PC-3 (cell line): ENCODE measurements at regions not wholly inside any gene's neighbourhood (a gene's known extent, or its start where the extent isn't known, plus 50 kb on each side); places are given as distances from the start of the nearest gene placed in this dataset.

ENCODE experiments used
- ATAC-seq: fragments of 200-7000 bp; cut with Tn5 transposase; 2 replicates; pipeline ENCODE4 v1.9.1; 2020; ENCODE audit warnings: mild to moderate bottlenecking, moderate library complexity
- BruUV-seq: library from RNA; stranded (reverse); fragments of 400-500 nt; replicated peaks from 2 replicates; lab custom pipeline; 2021; lab: Mats Ljungman, UMichigan
- CTCF ChIA-PET: fragments of 300-600 bp; sonication (Branson Sonifier 250); formaldehyde crosslinking; loops from one replicate; lab custom pipeline; 2022; ENCODE audit warnings: antibody characterized with exemption; lab: Charles Lee
- POLR2A ChIA-PET: fragments of 300-600 bp; sonication (Branson Sonifier 250); formaldehyde crosslinking; loops from one replicate; lab custom pipeline; 2022; ENCODE audit warnings: antibody characterized with exemption; ENCODE audit not compliant: unreplicated experiment; lab: Charles Lee
- DNase-seq: peaks from one replicate; pipeline ENCODE4 v3.0.0-alpha.2; 2015
- H2AFZ ChIP-seq: fragments of 300-600 bp; sonication (generic); 2 replicates; pipeline ENCODE4 v1.6.0; 2016; ENCODE audit warnings: antibody characterized with exemption, low read length
- H3F3A ChIP-seq: fragments of 300-600 bp; sonication (generic); one replicate; pipeline ENCODE4 v1.6.0; 2017; ENCODE audit warnings: antibody characterized with exemption, low read length, control low read depth, mild to moderate bottlenecking; ENCODE audit not compliant: unreplicated experiment
- H3K27ac ChIP-seq: fragments of 300-600 bp; sonication (generic); 2 replicates; pipeline ENCODE4 v1.5.1; 2016; ENCODE audit warnings: mild to moderate bottlenecking, low read length
- H3K27me3 ChIP-seq: fragments of 300-600 bp; sonication (generic); 2 replicates; pipeline ENCODE4 v1.6.1; 2016; ENCODE audit warnings: low read length, mixed read lengths
- H3K36me3 ChIP-seq: fragments of 300-600 bp; sonication (generic); 2 replicates; pipeline ENCODE4 v1.6.1; 2016; ENCODE audit warnings: low read depth, mixed run types, low read length, mixed read lengths
- H3K4me1 ChIP-seq: fragments of 300-600 bp; sonication (generic); 2 replicates; pipeline ENCODE4 v1.5.1; 2016; ENCODE audit warnings: low read length; ENCODE audit not compliant: insufficient read depth
- H3K4me2 ChIP-seq: fragments of 300-600 bp; sonication (generic); 2 replicates; pipeline ENCODE4 v1.6.0; 2016; ENCODE audit warnings: low read length
- H3K4me3 ChIP-seq: fragments of 300-600 bp; sonication (generic); 2 replicates; pipeline ENCODE4 v1.5.1; 2016; ENCODE audit warnings: mild to moderate bottlenecking, low read length, mixed read lengths
- H3K79me2 ChIP-seq: fragments of 300-600 bp; sonication (generic); 2 replicates; pipeline ENCODE4 v1.6.1; 2017; ENCODE audit warnings: low read length, mixed read lengths
- H3K9ac ChIP-seq: fragments of 300-600 bp; sonication (generic); 2 replicates; pipeline ENCODE4 v1.6.0; 2016; ENCODE audit warnings: mild to moderate bottlenecking, low read length
- H3K9me2 ChIP-seq: fragments of 300-600 bp; sonication (generic); replicated peaks from 2 replicates; pipeline ENCODE4 v1.6.1; 2016; ENCODE audit warnings: mixed run types, low read length, mixed read lengths
- H3K9me3 ChIP-seq: fragments of 300-600 bp; sonication (generic); 2 replicates; pipeline ENCODE4 v1.6.1; 2016; ENCODE audit warnings: low read length, mixed read lengths
- H4K20me1 ChIP-seq: fragments of 300-600 bp; sonication (generic); 2 replicates; pipeline ENCODE4 v1.6.1; 2016; ENCODE audit warnings: low read length, mixed read lengths
- CTCF ChIP-seq: fragments of 300-600 bp; sonication (generic); conservative IDR thresholded peaks from 2 replicates; pipeline ENCODE4 v1.5.1; 2017; ENCODE audit warnings: antibody characterized with exemption, low read depth, mild to moderate bottlenecking, low read length
- EZH2 ChIP-seq: fragments of 300-600 bp; sonication (generic); IDR thresholded peaks from one replicate; pipeline ENCODE4 v1.6.1; 2017; ENCODE audit warnings: antibody characterized with exemption, mild to moderate bottlenecking, low read length; ENCODE audit not compliant: unreplicated experiment
- EZH2phosphoT487 ChIP-seq: fragments of 300-600 bp; sonication (generic); IDR thresholded peaks from 2 replicates; pipeline ENCODE4 v1.6.1; 2018; ENCODE audit warnings: mild to moderate bottlenecking, antibody characterized with exemption, low read length, borderline replicate concordance
- intact Hi-C: fragments of 100-400 bp; cut with micrococcal nuclease; formaldehyde crosslinking; loops from 2 replicates; pipeline ENCODE4 v1.9.0; 2023

GRCh38 chr9:89706086-89706485 is 101.3 kb downstream of the GADD45G start:
- BruUV-seq: no TSS peak
- Histone ChIP-seq H3K9me2 (no peaks in the 10 kb centered on the region), H3K4me1 (no peaks in the 10 kb centered on the region), H3K4me3 (no peak overlapping the region), H3K27me3 (peaks cover 29% of the 10 kb centered on the region), H3K9me3 (no peaks in the 10 kb centered on the region), H3K36me3 (no peaks in the 10 kb centered on the region), H2AFZ (no peak overlapping the region), H3K79me2 (no peaks in the 10 kb centered on the region), H3K9ac (no peak overlapping the region), H3K4me2 (no peak overlapping the region), H4K20me1 (no peaks in the 10 kb centered on the region), H3F3A (no peaks in the 10 kb centered on the region), H3K27ac (no peak overlapping the region)
- ATAC-seq (no peak), DNase-seq (no peak)
- ChIA-PET POLR2A (interaction anchor here (0.6 kb wide), 1 partner anchor 26 kb away, joined by 11 read pairs; no protein-coding TSS in a partner anchor), CTCF (no interaction called here)
- TF ChIP-seq EZH2phosphoT487: no peak
- no peak for TF ChIP-seq EZH2
- TF ChIP-seq CTCF: no peak
- intact Hi-C loops: no loop called here

- no peak overlapping the region for H2AFZ ChIP-seq
Observed at GRCh38 chr9:89706731-89707191, 101.9 kb downstream of the GADD45G start.

More at GRCh38 chr9:89706731-89707191, 101.9 kb downstream of the GADD45G start:
- no peak for DNase-seq
- CTCF ChIA-PET: no interaction called here
- Histone ChIP-seq H3K4me2 (no peak overlapping the region), H3K9ac (no peak overlapping the region), H4K20me1 (no peaks in the 10 kb centered on the region), H3K27me3 (peaks cover 26% of the 10 kb centered on the region), H3K4me3 (no peak overlapping the region), H3K27ac (no peak overlapping the region), H3K4me1 (no peaks in the 10 kb centered on the region), H3K79me2 (no peaks in the 10 kb centered on the region), H3K9me3 (no peaks in the 10 kb centered on the region), H3K36me3 (no peaks in the 10 kb centered on the region), H3K9me2 (no peaks in the 10 kb centered on the region), H3F3A (no peaks in the 10 kb centered on the region)
- TF ChIP-seq EZH2phosphoT487: no peak
- TF ChIP-seq EZH2: no peak
- no peak for TF ChIP-seq CTCF
- no peak for ATAC-seq
- POLR2A ChIA-PET: interaction anchor here (0.6 kb wide), 1 partner anchor 27 kb away, joined by 11 read pairs; no protein-coding TSS in a partner anchor
- intact Hi-C loops: no loop called here
- BruUV-seq: no TSS peak
